Neural cell (in vitro differentiated cells): ENCODE measurements at regions not wholly inside any gene's neighbourhood (a gene's known extent, or its start where the extent isn't known, plus 50 kb on each side); places are given as distances from the start of the nearest gene placed in this dataset.

Experiments
- H2AFZ ChIP-seq: fragments of 200-600, 300-800 bp; sonication (generic), shearing (Covaris generic); 2 replicates; pipeline ENCODE4 v1.6.0; 2014; ENCODE audit warnings: low read depth, mild to moderate bottlenecking, antibody characterized with exemption, low read length, moderate library complexity
- H3F3A ChIP-seq: fragments of 200-600 bp; shearing (Covaris generic); 2 replicates; pipeline ENCODE4 v1.6.1; 2016; ENCODE audit warnings: mild to moderate bottlenecking, moderate library complexity, mixed read lengths, antibody characterized with exemption, low read length; ENCODE audit not compliant: insufficient read depth, poor library complexity, severe bottlenecking
- H3K27ac ChIP-seq: fragments of 200-600, 300-800 bp; sonication (generic), shearing (Covaris generic); 2 replicates; pipeline ENCODE4 v1.5.1; 2014; ENCODE audit warnings: mild to moderate bottlenecking, low read length, moderate library complexity
- H3K27me3 ChIP-seq: fragments of 300-800, 200-600 bp; sonication (generic), shearing (Covaris generic); 2 replicates; pipeline ENCODE4 v1.6.0; 2014; ENCODE audit warnings: mild to moderate bottlenecking, low read depth, low read length, moderate library complexity; ENCODE audit not compliant: insufficient read depth
- H3K36me3 ChIP-seq: fragments of 300-800, 200-600 bp; sonication (generic), shearing (Covaris generic); 2 replicates; pipeline ENCODE4 v1.5.1; 2014; ENCODE audit warnings: mild to moderate bottlenecking, antibody characterized with exemption, low read length, moderate library complexity; ENCODE audit not compliant: insufficient read depth
- H3K4me2 ChIP-seq: fragments of 300-800, 200-600 bp; sonication (generic), shearing (Covaris generic); 2 replicates; pipeline ENCODE4 v1.6.0; 2014; ENCODE audit warnings: mild to moderate bottlenecking, low read length
- H3K4me3 ChIP-seq: fragments of 300-800, 200-600 bp; sonication (generic), shearing (Covaris generic); 2 replicates; pipeline ENCODE4 v1.5.1; 2014; ENCODE audit warnings: mild to moderate bottlenecking, low read length, moderate library complexity
- H3K79me2 ChIP-seq: fragments of 200-600 bp; shearing (Covaris generic); replicated peaks from 2 replicates; pipeline ENCODE4 v1.6.0; 2014; ENCODE audit warnings: mild to moderate bottlenecking, low read length, moderate library complexity; ENCODE audit not compliant: insufficient read depth
- H3K9ac ChIP-seq: fragments of 300-800, 200-600 bp; sonication (generic), shearing (Covaris generic); 2 replicates; pipeline ENCODE4 v1.6.1; 2016; ENCODE audit warnings: mild to moderate bottlenecking, low read length, mixed read lengths
- H3K9me2 ChIP-seq: fragments of 200-600 bp; shearing (Covaris generic); 2 replicates; pipeline ENCODE4 v1.6.1; 2016; ENCODE audit warnings: mild to moderate bottlenecking, low read length, mixed read lengths; ENCODE audit not compliant: insufficient read depth
- H3K9me3 ChIP-seq: fragments of 200-600, 300-800 bp; sonication (generic), shearing (Covaris generic); 2 replicates; pipeline ENCODE4 v1.6.1; 2016; ENCODE audit warnings: mild to moderate bottlenecking, mixed run types, low read length, moderate library complexity, mixed read lengths
- H4K20me1 ChIP-seq: fragments of 200-600 bp; shearing (Covaris generic); 2 replicates; pipeline ENCODE4 v1.6.1; 2016; ENCODE audit warnings: mild to moderate bottlenecking, mixed run types; ENCODE audit not compliant: insufficient read depth
- CTCF ChIP-seq: fragments of 450-650 bp; IDR thresholded peaks from 2 replicates; pipeline ENCODE4 v1.5.1; 2014; ENCODE audit warnings: antibody characterized with exemption, mild to moderate bottlenecking, moderate library complexity; ENCODE audit not compliant: poor library complexity, severe bottlenecking
- EP300 ChIP-seq: fragments of 450-650 bp; conservative IDR thresholded peaks from 2 replicates; pipeline ENCODE4 v1.6.1; 2014; ENCODE audit warnings: antibody characterized with exemption, mild to moderate bottlenecking, moderate library complexity; ENCODE audit not compliant: poor library complexity, severe bottlenecking
- EZH2 ChIP-seq: fragments of 200-600, 300-800 bp; shearing (Covaris generic), sonication (generic); IDR thresholded peaks from 2 replicates; pipeline ENCODE4 v1.6.1; 2014; ENCODE audit warnings: antibody characterized with exemption, low read length, borderline replicate concordance, mild to moderate bottlenecking; ENCODE audit not compliant: insufficient read depth, poor library complexity, severe bottlenecking
- MXI1 ChIP-seq: fragments of 450-650 bp; conservative IDR thresholded peaks from 2 replicates; pipeline ENCODE4 v1.6.1; 2014; ENCODE audit warnings: antibody characterized with exemption, mild to moderate bottlenecking; ENCODE audit not compliant: poor library complexity, severe bottlenecking
- POLR2AphosphoS5 ChIP-seq: IDR thresholded peaks from 2 replicates; pipeline ENCODE4 v1.6.1; 2012
- RAD21 ChIP-seq: fragments of 450-650 bp; conservative IDR thresholded peaks from 2 replicates; pipeline ENCODE4 v1.6.1; 2014; ENCODE audit warnings: antibody characterized with exemption, mild to moderate bottlenecking, moderate library complexity
- REST ChIP-seq: IDR thresholded peaks from 2 replicates; pipeline ENCODE4 v1.6.1; 2012; ENCODE audit warnings: borderline replicate concordance
- SMC3 ChIP-seq: fragments of 450-650 bp; conservative IDR thresholded peaks from 2 replicates; pipeline ENCODE4 v1.6.1; 2014; ENCODE audit warnings: antibody characterized with exemption, mild to moderate bottlenecking, moderate library complexity; ENCODE audit not compliant: poor library complexity
- TAF1 ChIP-seq: IDR thresholded peaks from 2 replicates; pipeline ENCODE4 v1.6.1; 2012; ENCODE audit warnings: low read depth

- no peak overlapping the region for H3K9ac ChIP-seq
- H3K9me3 ChIP-seq, result no peaks in the 10 kb centered on the region
- no peaks in the 10 kb centered on the region for H3F3A ChIP-seq
- H2AFZ ChIP-seq, result no peak overlapping the region
- H3K4me3 ChIP-seq, result no peak overlapping the region
- no peaks in the 10 kb centered on the region for H3K27me3 ChIP-seq
- H3K4me2 ChIP-seq, result no peak overlapping the region
- no peaks in the 10 kb centered on the region for H3K9me2 ChIP-seq
- H3K79me2 ChIP-seq, result no peaks in the 10 kb centered on the region
- no peaks in the 10 kb centered on the region for H4K20me1 ChIP-seq
- H3K27ac ChIP-seq, result no peak overlapping the region
- H3K36me3 ChIP-seq, result no peaks in the 10 kb centered on the region
- TF ChIP-seq EP300, result no peak
- no peak for TF ChIP-seq TAF1
- no peak for TF ChIP-seq SMC3
- TF ChIP-seq CTCF, result no peak
- TF ChIP-seq EZH2, result no peak
- no peak for TF ChIP-seq MXI1
- TF ChIP-seq REST, result no peak
- TF ChIP-seq RAD21, result no peak
Observed at GRCh38 chr18:34480162-34480700, 229.9 kb upstream of the DTNA start.

- Histone ChIP-seq H3K27me3 (no peaks in the 10 kb centered on the region), H3F3A (no peaks in the 10 kb centered on the region), H3K9ac (no peak overlapping the region), H3K9me2 (no peaks in the 10 kb centered on the region), H2AFZ (no peak overlapping the region), H3K4me2 (no peak overlapping the region), H3K36me3 (no peaks in the 10 kb centered on the region), H3K4me3 (no peak overlapping the region), H3K9me3 (no peaks in the 10 kb centered on the region), H3K27ac (no peak overlapping the region), H4K20me1 (no peaks in the 10 kb centered on the region), H3K79me2 (no peaks in the 10 kb centered on the region)
- no peak for TF ChIP-seq EP300
- TF ChIP-seq MXI1, result no peak
- no peak for TF ChIP-seq REST
- TF ChIP-seq CTCF, result no peak
- TF ChIP-seq EZH2, result no peak
- no peak for TF ChIP-seq SMC3
- TF ChIP-seq POLR2AphosphoS5, result no peak
Observed at GRCh38 chr18:34482204-34482603, 227.9 kb upstream of the DTNA start.
